ENCODE measurements at regions not wholly inside any gene's neighbourhood (a gene's known extent, or its start where the extent isn't known, plus 50 kb on each side); places are given as distances from the start of the nearest gene placed in this dataset.
"Not testable (repeated sequence)": the region's sequence is repeated elsewhere in the genome, so short reads cannot be mapped to it uniquely, and the experiment has no call there.

GRCh38 chr22:19662049-19662684 is 52.1 kb upstream of the SEPTIN5 start:
- not testable (repeated sequence) for DNase-seq (ENCODE audit: low read depth)

GRCh38 chr22:19663286-19663815 is 51.0 kb upstream of the SEPTIN5 start:
- DNase-seq (ENCODE audit: low read depth) = no peak

DNA sequence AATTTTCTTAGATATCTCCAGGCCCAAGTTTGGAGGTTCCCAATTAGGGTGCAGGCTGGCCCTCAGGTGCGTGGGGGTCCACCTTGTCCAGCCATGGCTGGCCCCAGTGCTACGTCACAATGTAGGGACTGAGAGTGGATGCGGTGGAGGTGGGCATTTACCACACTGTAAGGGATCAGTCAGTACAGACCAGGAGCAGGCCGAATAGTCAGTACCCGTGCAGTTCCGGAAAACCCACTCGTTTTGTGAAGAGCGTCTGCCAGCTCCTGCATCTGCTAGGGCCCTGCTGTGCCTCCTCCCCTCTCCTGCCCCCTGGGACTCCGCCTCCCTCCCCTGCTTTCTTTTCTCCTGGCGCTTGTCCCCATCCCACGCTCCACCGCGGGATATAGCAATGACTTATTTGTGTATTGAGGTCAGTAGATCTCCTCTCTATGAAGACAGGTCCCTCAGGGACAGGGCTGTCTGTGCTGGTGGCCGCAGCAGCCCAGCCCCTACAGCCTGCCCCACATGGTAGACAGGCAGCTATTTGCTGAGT is 50.4 kb upstream of the SEPTIN5 start:
- DNase-seq (ENCODE audit: low read depth) = no peak

- no peak for DNase-seq (ENCODE audit: low read depth)
Measured at GRCh38 chr22:19664406-19664805, 49.9 kb upstream of the SEPTIN5 start.
